A673 (cell line): ENCODE measurements at regions not wholly inside any gene's neighbourhood (a gene's known extent, or its start where the extent isn't known, plus 50 kb on each side); places are given as distances from the start of the nearest gene placed in this dataset.

Source experiments
- BruUV-seq: library from RNA; stranded (reverse); fragments of 400-500 nt; replicated peaks from 2 replicates; lab custom pipeline; 2021; lab: Mats Ljungman, UMichigan
- CTCF ChIA-PET: fragments of 300-600 bp; sonication (Branson Sonifier 250); formaldehyde crosslinking; loops from one replicate; lab custom pipeline; 2022; ENCODE audit warnings: antibody characterized with exemption; lab: Charles Lee
- POLR2A ChIA-PET: fragments of 300-600 bp; sonication (Branson Sonifier 250); formaldehyde crosslinking; loops from one replicate; lab custom pipeline; 2022; ENCODE audit warnings: antibody characterized with exemption; ENCODE audit not compliant: low non-redundant PET; lab: Charles Lee
- DNase-seq: peaks from one replicate; pipeline ENCODE4 v3.0.0-alpha.2; 2015; ENCODE audit warnings: low spot score
- H3K27ac ChIP-seq: fragments of 200-600 bp; sonication (generic); 2 replicates; pipeline ENCODE4 v1.5.1; 2016; ENCODE audit warnings: mixed run types, low read depth, mild to moderate bottlenecking, mixed read lengths, antibody characterized with exemption, low read length; ENCODE audit not compliant: poor library complexity, severe bottlenecking
- H3K27me3 ChIP-seq: fragments of 200-600 bp; sonication (generic); replicated peaks from 2 replicates; pipeline ENCODE4 v1.6.1; 2017; ENCODE audit warnings: mixed run types, low read depth, mild to moderate bottlenecking, mixed read lengths, antibody characterized with exemption, low read length; ENCODE audit not compliant: insufficient read depth, poor library complexity
- H3K36me3 ChIP-seq: fragments of 200-600 bp; sonication (generic); 2 replicates; pipeline ENCODE4 v1.6.1; 2016; ENCODE audit warnings: mixed run types, mild to moderate bottlenecking, mixed read lengths, antibody characterized with exemption, low read length; ENCODE audit not compliant: insufficient read depth, poor library complexity, severe bottlenecking
- H3K4me1 ChIP-seq: fragments of 200-600 bp; sonication (generic); 2 replicates; pipeline ENCODE4 v1.6.1; 2017; ENCODE audit warnings: mixed run types, mild to moderate bottlenecking, mixed read lengths, antibody characterized with exemption, low read length; ENCODE audit not compliant: insufficient read depth, poor library complexity, severe bottlenecking
- H3K4me3 ChIP-seq: fragments of 200-600 bp; sonication (generic); 2 replicates; pipeline ENCODE4 v1.5.1; 2016; ENCODE audit warnings: low read depth, mixed run types, mild to moderate bottlenecking, mixed read lengths, low read length; ENCODE audit not compliant: poor library complexity, severe bottlenecking
- H3K9me3 ChIP-seq: fragments of 200-600 bp; sonication (generic); 2 replicates; pipeline ENCODE4 v1.6.1; 2016; ENCODE audit warnings: mixed run types, low read depth, mild to moderate bottlenecking, mixed read lengths, antibody characterized with exemption, low read length; ENCODE audit not compliant: poor library complexity, severe bottlenecking
- EZH2 ChIP-seq: fragments of 200-600 bp; sonication (generic); IDR thresholded peaks from 2 replicates; pipeline ENCODE4 v1.6.1; 2017; ENCODE audit warnings: borderline replicate concordance, low read depth, mild to moderate bottlenecking, mixed read lengths, antibody characterized with exemption, low read length; ENCODE audit not compliant: poor library complexity, severe bottlenecking
- intact Hi-C: fragments of 100-400 bp; cut with micrococcal nuclease; formaldehyde crosslinking; loops from one replicate; pipeline ENCODE4 v1.10.0; 2022; ENCODE audit not compliant: unreplicated experiment
- TF ChIP-seq, protein P1 (sequence below): fragments of 300-800, 200-600 bp; sonication (generic); conservative IDR thresholded peaks from 2 replicates; pipeline ENCODE4 v1.5.1; 2017; ENCODE audit warnings: low read depth, mild to moderate bottlenecking, antibody characterized with exemption, low read length, moderate library complexity, mixed read lengths

DNA sequence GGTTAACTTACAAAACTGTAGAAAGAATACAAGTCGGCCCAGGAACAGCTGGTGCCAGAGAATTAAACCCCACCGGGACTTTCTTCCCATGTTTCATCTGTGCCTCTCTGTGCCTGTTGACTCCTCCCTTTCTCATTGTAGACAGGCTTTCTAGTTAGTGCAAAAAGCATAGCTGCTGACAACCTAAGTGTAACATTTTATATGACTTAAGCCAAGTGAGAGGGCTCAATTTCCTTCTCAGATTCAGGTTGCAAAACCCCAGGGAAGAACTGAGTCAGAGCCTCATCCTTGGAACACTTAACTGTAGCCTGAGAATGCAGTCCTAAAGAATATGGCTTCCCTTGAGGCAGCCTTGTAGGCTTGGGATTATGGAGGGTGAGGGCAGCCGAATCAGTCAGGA, 302.5 kb upstream of the AZI2 start:
- ChIA-PET CTCF (interaction anchor here (2.1 kb wide), 1 partner anchor 16 kb away, joined by 5 read pairs; no protein-coding TSS in a partner anchor), POLR2A (no interaction called here)
- Histone ChIP-seq H3K4me1 (no peaks in the 10 kb centered on the region), H3K36me3 (no peaks in the 10 kb centered on the region), H3K27me3 (no peaks in the 10 kb centered on the region), H3K9me3 (no peaks in the 10 kb centered on the region), H3K27ac (no peak overlapping the region), H3K4me3 (no peak overlapping the region)
- intact Hi-C loops, result no loop called here
- no TSS peak for BruUV-seq
- no peak for TF ChIP-seq EZH2
- TF ChIP-seq, protein P1, sequence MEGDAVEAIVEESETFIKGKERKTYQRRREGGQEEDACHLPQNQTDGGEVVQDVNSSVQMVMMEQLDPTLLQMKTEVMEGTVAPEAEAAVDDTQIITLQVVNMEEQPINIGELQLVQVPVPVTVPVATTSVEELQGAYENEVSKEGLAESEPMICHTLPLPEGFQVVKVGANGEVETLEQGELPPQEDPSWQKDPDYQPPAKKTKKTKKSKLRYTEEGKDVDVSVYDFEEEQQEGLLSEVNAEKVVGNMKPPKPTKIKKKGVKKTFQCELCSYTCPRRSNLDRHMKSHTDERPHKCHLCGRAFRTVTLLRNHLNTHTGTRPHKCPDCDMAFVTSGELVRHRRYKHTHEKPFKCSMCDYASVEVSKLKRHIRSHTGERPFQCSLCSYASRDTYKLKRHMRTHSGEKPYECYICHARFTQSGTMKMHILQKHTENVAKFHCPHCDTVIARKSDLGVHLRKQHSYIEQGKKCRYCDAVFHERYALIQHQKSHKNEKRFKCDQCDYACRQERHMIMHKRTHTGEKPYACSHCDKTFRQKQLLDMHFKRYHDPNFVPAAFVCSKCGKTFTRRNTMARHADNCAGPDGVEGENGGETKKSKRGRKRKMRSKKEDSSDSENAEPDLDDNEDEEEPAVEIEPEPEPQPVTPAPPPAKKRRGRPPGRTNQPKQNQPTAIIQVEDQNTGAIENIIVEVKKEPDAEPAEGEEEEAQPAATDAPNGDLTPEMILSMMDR, result no peak
- DNase-seq, result peak; percentile 6

DNA sequence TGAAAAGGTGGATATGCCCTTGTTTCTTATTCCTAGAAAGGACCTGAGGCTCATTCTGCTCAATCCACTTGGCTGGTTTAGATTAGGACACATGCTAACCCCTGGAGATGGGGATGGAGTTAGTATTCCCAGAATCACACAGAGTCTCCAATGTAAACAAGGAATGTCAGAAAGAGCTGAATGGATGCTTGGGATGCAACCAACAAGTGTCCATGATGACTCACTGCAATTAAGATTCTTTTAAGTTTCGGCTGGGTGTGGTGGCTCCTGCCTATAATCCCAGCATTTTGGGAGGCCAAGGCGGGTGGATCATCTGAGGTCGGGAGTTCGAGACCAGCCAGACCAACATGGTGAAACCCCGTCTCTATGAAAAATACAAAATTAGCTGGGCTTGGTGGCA, 315.5 kb upstream of the AZI2 start:
- ChIA-PET POLR2A (no interaction called here), CTCF (no interaction called here)
- DNase-seq, result no peak
- no peaks in the 10 kb centered on the region for H3K36me3 ChIP-seq
- TF ChIP-seq, protein P1, result no peak
- TF ChIP-seq EZH2, result no peak
- H3K27ac ChIP-seq, result no peak overlapping the region
- no TSS peak for BruUV-seq
- no peaks in the 10 kb centered on the region for H3K4me1 ChIP-seq
- intact Hi-C loops, result loop anchor here (10.0 kb wide), 1 partner anchor 1101 kb away; no protein-coding TSS in a partner anchor
- H3K27me3 ChIP-seq, result no peaks in the 10 kb centered on the region
- H3K4me3 ChIP-seq, result no peak overlapping the region
- H3K9me3 ChIP-seq, result no peaks in the 10 kb centered on the region

DNA sequence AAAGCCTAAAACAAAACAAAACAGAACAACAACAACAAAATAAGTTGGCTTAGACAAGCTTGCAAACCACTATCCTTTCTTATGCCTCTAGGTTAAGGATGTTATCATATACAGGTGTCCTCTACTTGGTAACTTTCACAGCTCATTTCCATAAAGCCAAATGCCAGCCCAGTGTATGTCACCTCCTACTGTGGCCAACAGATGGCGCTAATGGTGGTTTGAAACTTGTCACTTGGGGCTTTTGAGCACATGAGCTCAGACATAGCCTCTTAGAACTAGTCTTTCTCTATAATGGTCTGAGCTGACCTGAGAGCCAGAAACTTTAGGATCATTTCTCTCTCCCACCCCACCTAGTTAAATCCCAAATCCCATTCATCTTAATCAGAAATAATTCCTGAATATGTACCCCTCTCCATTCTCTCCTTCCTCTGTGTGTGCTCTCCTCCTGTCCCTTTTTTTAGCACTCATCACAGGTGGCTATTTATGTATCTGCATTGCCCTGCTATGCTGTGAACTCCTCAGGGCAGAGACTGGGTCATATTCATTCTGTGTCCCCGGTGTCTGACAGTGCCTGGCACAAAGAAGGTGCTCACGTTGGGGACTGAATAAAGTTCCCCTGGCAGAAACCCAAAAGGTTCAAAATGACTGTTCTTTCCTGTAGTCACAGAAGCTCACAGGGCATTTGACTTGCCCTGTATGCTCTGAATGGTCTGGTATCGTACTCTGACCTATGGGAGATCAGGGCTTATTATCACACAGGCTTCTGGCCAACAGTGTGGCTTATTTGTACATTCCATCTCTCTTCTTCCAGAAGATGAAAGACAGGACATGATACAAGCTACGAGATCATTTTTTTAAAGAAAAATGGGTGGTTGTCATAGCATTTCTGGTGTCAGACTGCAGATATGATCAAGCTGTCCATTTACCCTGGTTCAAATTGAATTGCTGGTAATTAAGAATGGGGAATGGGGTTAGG, 319.3 kb upstream of the AZI2 start:
- Histone ChIP-seq H3K9me3 (no peaks in the 10 kb centered on the region), H3K4me1 (no peaks in the 10 kb centered on the region), H3K27ac (no peak overlapping the region), H3K36me3 (no peaks in the 10 kb centered on the region), H3K4me3 (no peak overlapping the region), H3K27me3 (no peaks in the 10 kb centered on the region)
- CTCF ChIA-PET, result interaction anchor here (0.5 to 1.7 kb wide), 11 partner anchors 11 to 1530 kb away, joined by 3 to 9 read pairs (median 3); partner anchors contain the start of genes AZI2 and ZCWPW2
- intact Hi-C loops, result loop anchor here (10.0 kb wide), 1 partner anchor 1097 kb away; no protein-coding TSS in a partner anchor
- TF ChIP-seq, protein P1, result peak; percentile 91
- TF ChIP-seq EZH2, result no peak
- no TSS peak for BruUV-seq
- POLR2A ChIA-PET, result interaction anchor here (0.5 kb wide), 1 partner anchor 1980 kb away, joined by 3 read pairs; no protein-coding TSS in a partner anchor
- peak; percentile 78 for DNase-seq
